ENCODE measurements at regions not wholly inside any gene's neighbourhood (a gene's known extent, or its start where the extent isn't known, plus 50 kb on each side); places are given as distances from the start of the nearest gene placed in this dataset.
A peak's percentile ranks its signal among the peaks of the same experiment; 100 is the strongest.

DNA sequence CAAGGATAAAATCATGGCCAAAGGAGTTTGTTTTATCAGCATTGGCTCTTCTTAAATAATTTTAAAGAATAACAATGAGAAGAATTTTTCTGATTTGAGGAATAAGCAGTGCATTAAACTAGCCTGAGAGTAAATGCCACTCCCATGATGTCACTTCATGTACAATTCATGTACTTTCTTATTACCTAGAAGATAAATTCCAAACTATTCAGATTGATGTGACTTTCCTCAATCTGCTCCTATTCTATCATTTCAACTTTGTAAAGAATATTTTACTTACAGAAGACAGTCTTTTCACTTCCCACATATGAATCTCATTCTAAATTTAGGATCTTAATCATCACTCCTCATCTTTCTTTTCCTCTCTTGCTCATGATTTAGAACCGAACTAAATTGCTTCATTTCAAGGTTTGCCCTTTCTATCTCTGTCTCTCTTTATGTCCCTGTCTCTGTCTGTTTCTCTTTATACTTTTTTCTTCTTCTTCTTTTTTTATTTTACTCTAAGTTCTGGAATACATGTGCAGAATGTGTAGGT is 1142.0 kb upstream of the PIK3C3 start:
- Histone ChIP-seq H3K4me3 (no peak overlapping the region), H3K36me3 (no peaks in the 10 kb centered on the region), H3K9me3 (ENCODE audit: low read depth) (no peaks in the 10 kb centered on the region), H3K27ac (no peak overlapping the region), H3K4me1 (ENCODE audit: low read depth) (no peaks in the 10 kb centered on the region), H3K27me3 (no peaks in the 10 kb centered on the region)
- DNase-seq (ENCODE audit: low read depth in 1 of 2, low spot score in 1 of 2) = no peak
- TF ChIP-seq, protein P1, sequence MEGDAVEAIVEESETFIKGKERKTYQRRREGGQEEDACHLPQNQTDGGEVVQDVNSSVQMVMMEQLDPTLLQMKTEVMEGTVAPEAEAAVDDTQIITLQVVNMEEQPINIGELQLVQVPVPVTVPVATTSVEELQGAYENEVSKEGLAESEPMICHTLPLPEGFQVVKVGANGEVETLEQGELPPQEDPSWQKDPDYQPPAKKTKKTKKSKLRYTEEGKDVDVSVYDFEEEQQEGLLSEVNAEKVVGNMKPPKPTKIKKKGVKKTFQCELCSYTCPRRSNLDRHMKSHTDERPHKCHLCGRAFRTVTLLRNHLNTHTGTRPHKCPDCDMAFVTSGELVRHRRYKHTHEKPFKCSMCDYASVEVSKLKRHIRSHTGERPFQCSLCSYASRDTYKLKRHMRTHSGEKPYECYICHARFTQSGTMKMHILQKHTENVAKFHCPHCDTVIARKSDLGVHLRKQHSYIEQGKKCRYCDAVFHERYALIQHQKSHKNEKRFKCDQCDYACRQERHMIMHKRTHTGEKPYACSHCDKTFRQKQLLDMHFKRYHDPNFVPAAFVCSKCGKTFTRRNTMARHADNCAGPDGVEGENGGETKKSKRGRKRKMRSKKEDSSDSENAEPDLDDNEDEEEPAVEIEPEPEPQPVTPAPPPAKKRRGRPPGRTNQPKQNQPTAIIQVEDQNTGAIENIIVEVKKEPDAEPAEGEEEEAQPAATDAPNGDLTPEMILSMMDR (IDR thresholded peaks at IDR 0.05; ENCODE audit: low read depth, low read length) = no peak

DNA sequence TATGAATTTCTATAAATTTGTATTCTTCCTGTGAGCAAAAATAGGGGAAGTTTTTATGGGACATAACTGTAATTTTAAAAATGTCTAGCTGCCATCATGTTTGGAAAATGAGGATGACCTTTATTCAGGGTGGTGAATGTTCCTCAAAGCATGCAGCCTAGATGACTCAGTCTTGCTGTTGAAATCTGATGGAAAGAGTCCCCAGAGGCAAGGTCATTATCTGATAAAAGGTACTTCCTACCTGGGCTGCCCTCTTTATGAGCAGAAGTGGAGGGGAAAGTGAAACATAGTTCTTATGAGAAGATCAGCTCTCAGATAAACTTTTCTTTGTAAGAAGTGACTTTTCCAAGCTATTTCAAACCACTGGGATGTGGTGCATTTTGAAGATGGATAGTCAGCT is 1144.7 kb upstream of the PIK3C3 start:
- peaks cover 3% of the 10 kb centered on the region for H3K4me1 ChIP-seq (ENCODE audit: low read depth)
- H3K9me3 ChIP-seq (ENCODE audit: low read depth) = no peaks in the 10 kb centered on the region
- DNase-seq (ENCODE audit: low read depth in 1 of 2, low spot score in 1 of 2) = peak in 1 of 2 donors; percentile 17
- TF ChIP-seq, protein P1 (IDR thresholded peaks at IDR 0.05; ENCODE audit: low read depth, low read length) = no peak
- H3K4me3 ChIP-seq = no peak overlapping the region
- H3K27ac ChIP-seq = no peak overlapping the region
- no peaks in the 10 kb centered on the region for H3K36me3 ChIP-seq
- H3K27me3 ChIP-seq = no peaks in the 10 kb centered on the region

DNA sequence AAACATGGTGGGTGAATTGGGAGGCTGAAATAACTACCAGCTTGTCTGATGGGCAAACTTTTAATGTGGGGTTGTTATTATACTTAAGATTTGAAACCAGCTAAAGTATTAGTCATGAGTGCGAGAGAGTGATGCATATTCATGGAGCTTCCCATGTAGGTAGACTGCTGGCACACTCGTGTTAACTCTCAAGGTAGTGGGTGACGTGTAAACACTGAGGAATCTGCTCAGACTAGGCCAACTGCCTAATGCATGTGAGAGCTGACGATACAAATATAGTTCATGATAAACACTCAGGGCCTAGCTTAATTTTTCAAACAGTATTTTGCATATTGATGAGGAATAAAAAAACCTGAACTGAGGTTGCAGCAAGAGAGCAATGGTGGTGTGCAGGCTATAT is 1165.7 kb upstream of the PIK3C3 start:
- Histone ChIP-seq H3K27ac (no peak overlapping the region), H3K4me3 (no peak overlapping the region), H3K27me3 (no peaks in the 10 kb centered on the region), H3K9me3 (ENCODE audit: low read depth) (no peaks in the 10 kb centered on the region), H3K36me3 (no peaks in the 10 kb centered on the region), H3K4me1 (ENCODE audit: low read depth) (no peaks in the 10 kb centered on the region)
- TF ChIP-seq, protein P1 (IDR thresholded peaks at IDR 0.05; ENCODE audit: low read depth, low read length) = no peak
- DNase-seq (ENCODE audit: low read depth in 1 of 2, low spot score in 1 of 2) = no peak

DNA sequence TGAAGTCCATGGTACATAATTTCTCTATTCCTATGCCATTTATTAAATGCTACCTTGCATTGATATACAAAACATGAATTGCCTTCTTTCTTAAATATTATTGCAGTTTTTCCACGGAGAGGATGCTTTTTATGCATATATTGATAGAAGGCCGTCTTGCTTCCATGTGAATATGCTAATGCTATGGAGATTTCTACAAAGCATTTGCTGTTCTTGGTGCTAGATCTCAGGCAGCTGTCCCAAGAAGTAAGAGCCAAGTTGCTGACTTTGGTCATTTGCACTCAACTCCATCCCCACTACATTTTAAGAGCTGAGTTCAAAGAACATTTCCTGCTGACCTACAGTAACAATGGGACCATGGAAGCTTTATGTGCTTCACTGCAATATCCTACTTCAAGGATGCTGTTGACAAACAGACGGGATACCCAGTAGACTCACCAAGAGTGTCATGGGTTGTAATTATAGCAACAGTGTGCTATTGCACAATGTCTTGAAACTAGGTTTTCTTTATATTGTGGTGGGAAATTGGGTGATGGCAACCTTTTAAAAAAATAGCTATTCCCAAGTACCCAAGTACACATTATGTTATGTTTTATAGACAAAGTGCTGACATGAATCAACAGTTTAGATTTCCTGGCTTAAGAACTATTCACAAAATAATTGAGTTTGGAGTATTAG is 1172.4 kb upstream of the PIK3C3 start:
- H3K27me3 ChIP-seq = no peaks in the 10 kb centered on the region
- no peaks in the 10 kb centered on the region for H3K9me3 ChIP-seq (ENCODE audit: low read depth)
- peaks cover 2% of the 10 kb centered on the region for H3K4me1 ChIP-seq (ENCODE audit: low read depth)
- no peak for DNase-seq (ENCODE audit: low read depth in 1 of 2, low spot score in 1 of 2)
- TF ChIP-seq, protein P1 (IDR thresholded peaks at IDR 0.05; ENCODE audit: low read depth, low read length) = no peak
- H3K4me3 ChIP-seq = no peak overlapping the region
- no peaks in the 10 kb centered on the region for H3K36me3 ChIP-seq
- H3K27ac ChIP-seq = no peak overlapping the region

DNA sequence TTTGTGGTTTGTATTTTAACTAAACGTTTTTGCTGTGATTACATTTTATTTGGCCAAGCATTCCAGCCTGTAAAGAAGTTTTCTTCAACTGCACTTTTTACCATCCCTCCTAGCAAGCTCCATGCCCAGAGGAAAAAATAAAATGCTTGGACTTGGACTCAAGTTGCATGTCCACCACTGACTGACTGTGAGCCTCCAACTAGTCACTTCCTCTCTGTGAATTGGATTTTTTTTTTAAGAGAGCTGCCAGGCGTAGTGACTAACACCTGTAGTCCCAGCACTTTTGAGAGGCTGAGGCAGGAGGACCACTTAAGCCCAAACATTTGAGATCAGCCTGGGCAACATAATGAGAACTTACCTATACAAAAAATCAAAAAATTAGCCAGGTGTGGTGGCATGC is 1185.2 kb upstream of the PIK3C3 start:
- H3K27me3 ChIP-seq = no peaks in the 10 kb centered on the region
- no peak overlapping the region for H3K27ac ChIP-seq
- no peaks in the 10 kb centered on the region for H3K36me3 ChIP-seq
- H3K4me1 ChIP-seq (ENCODE audit: low read depth) = no peaks in the 10 kb centered on the region
- DNase-seq (ENCODE audit: low read depth in 1 of 2, low spot score in 1 of 2) = no peak
- no peaks in the 10 kb centered on the region for H3K9me3 ChIP-seq (ENCODE audit: low read depth)
- H3K4me3 ChIP-seq = no peak overlapping the region
- TF ChIP-seq, protein P1 (IDR thresholded peaks at IDR 0.05; ENCODE audit: low read depth, low read length) = no peak

Measured in cardiac muscle cell (in vitro differentiated cells and primary cell).